SU-DHL-6 (cell line): ENCODE measurements at regions not wholly inside any gene's neighbourhood (a gene's known extent, or its start where the extent isn't known, plus 50 kb on each side); places are given as distances from the start of the nearest gene placed in this dataset.

ENCODE experiments used
- H2AFZ ChIP-seq: fragments of 200-600 bp; sonication (generic); 2 replicates; pipeline ENCODE4 v1.6.1; 2014; ENCODE audit warnings: low read depth, mild to moderate bottlenecking, moderate library complexity, mixed read lengths, antibody characterized with exemption, low read length; ENCODE audit not compliant: severe bottlenecking
- H3F3A ChIP-seq: fragments of 200-600 bp; shearing (Covaris generic); 2 replicates; pipeline ENCODE4 v1.6.0; 2016; ENCODE audit warnings: antibody characterized with exemption, mild to moderate bottlenecking; ENCODE audit not compliant: insufficient read depth
- H3K27ac ChIP-seq: fragments of 200-600 bp; sonication (generic); 2 replicates; pipeline ENCODE4 v1.5.1; 2016; ENCODE audit warnings: low read depth, mild to moderate bottlenecking, low read length, moderate library complexity, mixed read lengths
- H3K27me3 ChIP-seq: fragments of 200-600 bp; sonication (generic), shearing (Covaris generic); 2 replicates; pipeline ENCODE4 v1.6.0; 2014; ENCODE audit warnings: mild to moderate bottlenecking, low read length
- H3K36me3 ChIP-seq: fragments of 200-600 bp; sonication (generic); 2 replicates; pipeline ENCODE4 v1.6.1; 2014; ENCODE audit warnings: mild to moderate bottlenecking, low read length, mixed read lengths
- H3K4me2 ChIP-seq: fragments of 300-600, 200-600 bp; shearing (Covaris generic), sonication (generic); 2 replicates; pipeline ENCODE4 v1.6.0; 2014; ENCODE audit warnings: low read length, low read depth, mild to moderate bottlenecking; ENCODE audit not compliant: poor library complexity, severe bottlenecking
- H3K4me3 ChIP-seq: fragments of 200-600 bp; sonication (generic); 2 replicates; pipeline ENCODE4 v1.5.1; 2014; ENCODE audit warnings: antibody characterized with exemption, low read length, mild to moderate bottlenecking, mixed read lengths; ENCODE audit not compliant: insufficient read depth, poor library complexity, severe bottlenecking
- H3K79me2 ChIP-seq: fragments of 200-600 bp; sonication (generic); 2 replicates; pipeline ENCODE4 v1.6.1; 2014; ENCODE audit warnings: mild to moderate bottlenecking, low read length, moderate library complexity; ENCODE audit not compliant: insufficient read depth
- H3K9ac ChIP-seq: fragments of 200-600 bp; sonication (generic); 2 replicates; pipeline ENCODE4 v1.7.0; 2014; ENCODE audit warnings: mild to moderate bottlenecking, low read length
- H3K9me2 ChIP-seq: fragments of 200-600 bp; sonication (generic); replicated peaks from 2 replicates; pipeline ENCODE4 v1.6.1; 2014; ENCODE audit warnings: low read length; ENCODE audit not compliant: insufficient read depth
- H3K9me3 ChIP-seq: fragments of 200-600 bp; sonication (generic); 2 replicates; pipeline ENCODE4 v1.6.1; 2014; ENCODE audit warnings: low read length, mixed read lengths; ENCODE audit not compliant: insufficient read depth
- H4K20me1 ChIP-seq: fragments of 200-600 bp; sonication (generic); 2 replicates; pipeline ENCODE4 v1.6.1; 2014; ENCODE audit warnings: low read depth, mild to moderate bottlenecking, antibody characterized with exemption, low read length, moderate library complexity, mixed read lengths
- CTCF ChIP-seq: fragments of 200-600 bp; sonication (generic); IDR thresholded peaks from one replicate; pipeline ENCODE4 v1.5.1; 2017; ENCODE audit warnings: antibody characterized with exemption, mild to moderate bottlenecking, low read length, moderate library complexity; ENCODE audit not compliant: insufficient read depth, poor library complexity, severe bottlenecking
- EZH2phosphoT487 ChIP-seq: fragments of 200-600 bp; sonication (generic), shearing (Covaris generic); conservative IDR thresholded peaks from 2 replicates; pipeline ENCODE4 v1.6.1; 2018; ENCODE audit warnings: mild to moderate bottlenecking, antibody characterized with exemption, low read length, moderate library complexity, mixed read lengths

GRCh38 chr21:41011951-41012366 is 156.0 kb upstream of the BACE2 start:
- no peaks in the 10 kb centered on the region for H3K27me3 ChIP-seq
- no peaks in the 10 kb centered on the region for H3K36me3 ChIP-seq
- H3K9me2 ChIP-seq = no peaks in the 10 kb centered on the region
- H3K4me3 ChIP-seq = no peak overlapping the region
- H3K9ac ChIP-seq = no peak overlapping the region
- H4K20me1 ChIP-seq = no peaks in the 10 kb centered on the region
- no peaks in the 10 kb centered on the region for H3F3A ChIP-seq
- no peak for TF ChIP-seq CTCF
- no peak for TF ChIP-seq EZH2phosphoT487
- H3K4me2 ChIP-seq = no peak overlapping the region
- H3K9me3 ChIP-seq = no peaks in the 10 kb centered on the region
- no peak overlapping the region for H3K27ac ChIP-seq
- H2AFZ ChIP-seq = no peak overlapping the region
- no peaks in the 10 kb centered on the region for H3K79me2 ChIP-seq

- TF ChIP-seq EZH2phosphoT487 (no peak), CTCF (no peak)
- Histone ChIP-seq H3K4me3 (no peak overlapping the region), H3K79me2 (no peaks in the 10 kb centered on the region), H3F3A (no peaks in the 10 kb centered on the region), H4K20me1 (no peaks in the 10 kb centered on the region), H3K27me3 (no peaks in the 10 kb centered on the region), H3K9ac (no peak overlapping the region), H3K4me2 (no peak overlapping the region), H3K36me3 (no peaks in the 10 kb centered on the region), H3K27ac (no peak overlapping the region), H3K9me3 (no peaks in the 10 kb centered on the region), H2AFZ (no peak overlapping the region), H3K9me2 (no peaks in the 10 kb centered on the region)
These were observed 155.5 kb upstream of the BACE2 start for GRCh38 chr21:41012425-41012824.

GRCh38 chr21:41016472-41016871 is 151.5 kb upstream of the BACE2 start:
- no peak overlapping the region for H3K4me3 ChIP-seq
- no peaks in the 10 kb centered on the region for H3K79me2 ChIP-seq
- no peaks in the 10 kb centered on the region for H3F3A ChIP-seq
- H3K9me3 ChIP-seq = no peaks in the 10 kb centered on the region
- H3K27me3 ChIP-seq = no peaks in the 10 kb centered on the region
- no peaks in the 10 kb centered on the region for H4K20me1 ChIP-seq
- H3K36me3 ChIP-seq = no peaks in the 10 kb centered on the region
- no peak for TF ChIP-seq EZH2phosphoT487
- TF ChIP-seq CTCF = no peak
- H3K27ac ChIP-seq = no peak overlapping the region
- no peak overlapping the region for H2AFZ ChIP-seq
- H3K9me2 ChIP-seq = no peaks in the 10 kb centered on the region
- no peak overlapping the region for H3K9ac ChIP-seq
- no peak overlapping the region for H3K4me2 ChIP-seq
